Keratinocyte (primary cell): ENCODE measurements at regions not wholly inside any gene's neighbourhood (a gene's known extent, or its start where the extent isn't known, plus 50 kb on each side); places are given as distances from the start of the nearest gene placed in this dataset.

Source experiments
- DNase-seq: peaks from one replicate; pipeline ENCODE4 v3.0.0-alpha.2; 2011; ENCODE audit warnings: low read depth, missing footprints, low spot score
- FAIRE-seq: peaks from 2 replicates; lab custom pipeline; 2011; peaks lifted over from hg19 to GRCh38; lab: Jason Lieb, UNC
- H2AFZ ChIP-seq: 2 replicates; pipeline ENCODE4 v1.6.0; 2012; ENCODE audit warnings: low read length, control low read depth, inconsistent platforms; ENCODE audit not compliant: control insufficient read depth
- H3K27ac ChIP-seq: 2 replicates; pipeline ENCODE4 v1.5.1; 2011; ENCODE audit warnings: low read length; ENCODE audit not compliant: control insufficient read depth, insufficient read depth
- H3K27me3 ChIP-seq: 3 replicates; pipeline ENCODE4 v1.6.0; 2011; ENCODE audit warnings: low read length; ENCODE audit not compliant: control insufficient read depth, insufficient read depth; ENCODE audit errors: extremely low read depth
- H3K36me3 ChIP-seq, 2 experiments: 2 replicates in 1 of 2; 3 replicates in 1 of 2; pipeline ENCODE4 v1.5.1; 2011; ENCODE audit warnings: low read length in 2 of 2, mild to moderate bottlenecking in 1 of 2; ENCODE audit not compliant: control insufficient read depth in 2 of 2, insufficient read depth in 2 of 2; ENCODE audit errors: extremely low read depth in 1 of 2
- H3K4me1 ChIP-seq: 3 replicates; pipeline ENCODE4 v1.5.1; 2011; ENCODE audit warnings: low read length; ENCODE audit not compliant: control insufficient read depth, insufficient read depth; ENCODE audit errors: extremely low read depth
- H3K4me2 ChIP-seq: 3 replicates; pipeline ENCODE4 v1.6.0; 2011; ENCODE audit warnings: low read depth, low read length; ENCODE audit not compliant: control insufficient read depth, insufficient read depth; ENCODE audit errors: extremely low read depth
- H3K4me3 ChIP-seq, 3 experiments: fragments of 200-600 bp in 1 of 3; sonication (generic) in 1 of 3; 2 replicates in 2 of 3; 3 replicates in 1 of 3; pipeline ENCODE4 v1.5.1; 2011 to 2016; ENCODE audit warnings: low read length in 3 of 3, mild to moderate bottlenecking in 3 of 3, control low read depth in 2 of 3, inconsistent platforms in 1 of 3, low read depth in 1 of 3, mixed read lengths in 1 of 3, mixed run types in 1 of 3, moderate library complexity in 1 of 3; ENCODE audit not compliant: control insufficient read depth in 2 of 3, insufficient read depth in 2 of 3; ENCODE audit errors: extremely low read depth in 1 of 3
- H3K79me2 ChIP-seq: 2 replicates; pipeline ENCODE4 v1.6.0; 2012; ENCODE audit warnings: low read length; ENCODE audit not compliant: control insufficient read depth, insufficient read depth
- H3K9ac ChIP-seq: 3 replicates; pipeline ENCODE4 v1.6.0; 2011; ENCODE audit warnings: low read length; ENCODE audit not compliant: control insufficient read depth, insufficient read depth; ENCODE audit errors: extremely low read depth
- H3K9me1 ChIP-seq: 3 replicates; pipeline ENCODE4 v1.6.0; 2011; ENCODE audit warnings: low read length; ENCODE audit not compliant: control insufficient read depth, insufficient read depth; ENCODE audit errors: extremely low read depth
- H3K9me3 ChIP-seq: 2 replicates; pipeline ENCODE4 v1.5.1; 2012; ENCODE audit warnings: low read depth, low read length; ENCODE audit not compliant: control insufficient read depth
- H4K20me1 ChIP-seq: 3 replicates; pipeline ENCODE4 v1.6.0; 2011; ENCODE audit warnings: low read length; ENCODE audit not compliant: control insufficient read depth, insufficient read depth; ENCODE audit errors: extremely low read depth
- EZH2 ChIP-seq: IDR thresholded peaks from one replicate; pipeline ENCODE4 v1.6.1; 2012; ENCODE audit warnings: inconsistent platforms, mild to moderate bottlenecking, low read length, moderate library complexity
- dilution Hi-C: fragments of 300-500 bp; cut with MboI; formaldehyde crosslinking; loops from one replicate; pipeline ENCODE4 v1.7.0; 2020; ENCODE audit warnings: low sequenced_read_pairs; ENCODE audit not compliant: extremely low pct_ligation_motif_present
- TF ChIP-seq, protein P1 (sequence below), 3 experiments: IDR thresholded peaks in 1 of 3; conservative IDR thresholded peaks in 1 of 3; optimal IDR thresholded peaks in 1 of 3; 2 replicates in 2 of 3; 3 replicates in 1 of 3; pipeline versions ENCODE3 to v1.5.1; 2011; ENCODE audit warnings: low read length in 3 of 3, mild to moderate bottlenecking in 3 of 3, moderate library complexity in 2 of 3, control low read depth in 1 of 3, inconsistent platforms in 1 of 3; ENCODE audit not compliant: insufficient read depth in 2 of 3; ENCODE audit errors: extremely low read depth in 1 of 3

DNA sequence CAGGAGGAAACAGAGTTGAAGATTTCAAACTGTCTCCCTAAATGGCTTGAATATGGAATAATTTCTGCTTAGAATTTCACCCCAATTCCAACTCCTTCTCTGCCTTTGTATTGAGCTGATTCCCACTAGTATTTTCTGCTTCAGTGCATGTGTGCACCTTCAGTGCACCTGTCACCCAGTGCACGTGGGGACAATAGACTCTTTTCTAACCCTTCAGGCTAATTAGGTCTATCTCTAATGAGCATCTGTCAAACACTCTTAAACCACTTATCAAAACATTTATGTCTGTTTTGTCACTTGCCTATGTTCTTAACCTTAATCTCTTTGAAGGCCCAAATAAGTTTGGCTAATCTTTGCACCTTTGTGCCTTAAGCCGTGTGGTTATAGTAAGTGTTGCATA lies 232.0 kb upstream of the NETO1 start:
- Histone ChIP-seq H4K20me1 (no peaks in the 10 kb centered on the region), H2AFZ (no peak overlapping the region), H3K4me1 (no peaks in the 10 kb centered on the region), H3K4me2 (no peak overlapping the region), H3K27me3 (no peaks in the 10 kb centered on the region), H3K27ac (no peak overlapping the region), H3K9ac (no peak overlapping the region), H3K4me3 (no peak overlapping the region), H3K9me3 (no peaks in the 10 kb centered on the region), H3K9me1 (no peaks in the 10 kb centered on the region), H3K79me2 (no peaks in the 10 kb centered on the region), H3K36me3 (no peaks in the 10 kb centered on the region)
- no peak for TF ChIP-seq EZH2
- TF ChIP-seq, protein P1, sequence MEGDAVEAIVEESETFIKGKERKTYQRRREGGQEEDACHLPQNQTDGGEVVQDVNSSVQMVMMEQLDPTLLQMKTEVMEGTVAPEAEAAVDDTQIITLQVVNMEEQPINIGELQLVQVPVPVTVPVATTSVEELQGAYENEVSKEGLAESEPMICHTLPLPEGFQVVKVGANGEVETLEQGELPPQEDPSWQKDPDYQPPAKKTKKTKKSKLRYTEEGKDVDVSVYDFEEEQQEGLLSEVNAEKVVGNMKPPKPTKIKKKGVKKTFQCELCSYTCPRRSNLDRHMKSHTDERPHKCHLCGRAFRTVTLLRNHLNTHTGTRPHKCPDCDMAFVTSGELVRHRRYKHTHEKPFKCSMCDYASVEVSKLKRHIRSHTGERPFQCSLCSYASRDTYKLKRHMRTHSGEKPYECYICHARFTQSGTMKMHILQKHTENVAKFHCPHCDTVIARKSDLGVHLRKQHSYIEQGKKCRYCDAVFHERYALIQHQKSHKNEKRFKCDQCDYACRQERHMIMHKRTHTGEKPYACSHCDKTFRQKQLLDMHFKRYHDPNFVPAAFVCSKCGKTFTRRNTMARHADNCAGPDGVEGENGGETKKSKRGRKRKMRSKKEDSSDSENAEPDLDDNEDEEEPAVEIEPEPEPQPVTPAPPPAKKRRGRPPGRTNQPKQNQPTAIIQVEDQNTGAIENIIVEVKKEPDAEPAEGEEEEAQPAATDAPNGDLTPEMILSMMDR (optimal IDR thresholded peaks at IDR 0.05 in 1 of 3, IDR thresholded peaks at IDR 0.05 in 1 of 3, conservative IDR thresholded peaks at IDR 0.05 in 1 of 3; ENCODE audit: extremely low read depth in 1 of 3, insufficient read depth in 2 of 3, low read length in 3 of 3): no peak
- dilution Hi-C loops: no loop called here
- FAIRE-seq (no peak), DNase-seq (no peak)

DNA sequence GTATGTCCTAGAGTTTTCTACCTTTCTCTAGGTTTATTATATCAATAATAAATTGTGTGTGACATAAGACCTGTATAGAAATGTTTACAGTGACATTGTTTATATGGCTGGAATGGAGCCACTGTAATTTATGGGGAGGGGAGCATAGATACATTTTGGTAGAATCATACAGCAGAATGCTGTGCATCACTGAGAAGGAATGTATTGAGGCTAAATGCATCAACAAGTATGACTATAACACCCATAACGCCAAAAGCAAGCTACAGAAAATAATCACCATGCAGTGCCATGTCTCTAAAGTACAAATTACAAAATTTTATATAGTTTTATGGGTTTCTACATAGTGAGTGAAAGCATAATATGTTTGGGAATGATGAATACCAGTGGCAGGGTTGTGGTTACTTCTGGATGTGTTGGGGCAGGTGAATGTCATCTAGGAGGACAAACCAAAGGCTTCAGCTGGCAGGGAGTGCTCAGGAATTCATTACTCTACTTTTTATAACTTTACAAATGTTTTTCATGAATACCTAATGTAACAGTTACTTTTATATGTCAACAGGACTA lies 226.0 kb upstream of the NETO1 start:
- Histone ChIP-seq H3K4me2 (no peak overlapping the region), H2AFZ (no peak overlapping the region), H3K79me2 (no peaks in the 10 kb centered on the region), H3K4me1 (no peaks in the 10 kb centered on the region), H3K9me3 (no peaks in the 10 kb centered on the region), H3K27me3 (no peaks in the 10 kb centered on the region), H3K27ac (no peak overlapping the region), H3K9ac (no peak overlapping the region), H4K20me1 (no peaks in the 10 kb centered on the region), H3K36me3 (no peaks in the 10 kb centered on the region), H3K9me1 (no peaks in the 10 kb centered on the region), H3K4me3 (no peak overlapping the region)
- DNase-seq (no peak), FAIRE-seq (no peak)
- dilution Hi-C loops: no loop called here
- TF ChIP-seq EZH2: no peak
- TF ChIP-seq, protein P1 (optimal IDR thresholded peaks at IDR 0.05 in 1 of 3, IDR thresholded peaks at IDR 0.05 in 1 of 3, conservative IDR thresholded peaks at IDR 0.05 in 1 of 3; ENCODE audit: extremely low read depth in 1 of 3, insufficient read depth in 2 of 3, low read length in 3 of 3): no peak
